Esophagus squamous epithelium (tissue), 5 donors: ENCODE measurements at regions not wholly inside any gene's neighbourhood (a gene's known extent, or its start where the extent isn't known, plus 50 kb on each side); places are given as distances from the start of the nearest gene placed in this dataset.

Experiments used
- DNase-seq: peaks from one replicate; lab custom pipeline; 2025; lab: John Stamatoyannopoulos, UW
- H3K27ac ChIP-seq, 4 donors: fragments of 200-600 bp; sonication (generic); one replicate each; pipeline ENCODE4 v1.5.1; 2016 to 2019; ENCODE audit warnings: mild to moderate bottlenecking in 1 of 4
- H3K27me3 ChIP-seq, 4 donors: fragments of 200-600 bp; sonication (generic); 1 replicate in 3 of 4; 2 replicates in 1 of 4; pipeline versions ENCODE4 v1.5.1 to v1.6.0; 2017 to 2021; ENCODE audit warnings: antibody characterized with exemption in 1 of 4
- H3K36me3 ChIP-seq, 3 donors: fragments of 200-600 bp; sonication (generic); one replicate each; pipeline ENCODE4 v1.5.1; 2016 to 2019
- H3K4me1 ChIP-seq, 3 donors: fragments of 200-600 bp; sonication (generic); one replicate each; pipeline ENCODE4 v1.5.1; 2017 to 2019
- H3K4me3 ChIP-seq, 4 donors: fragments of 200-600 bp; sonication (generic); 1 replicate in 3 of 4; 2 replicates in 1 of 4; pipeline ENCODE4 v1.5.1; 2016 to 2019; ENCODE audit warnings: mild to moderate bottlenecking in 2 of 4, moderate library complexity in 1 of 4
- H3K9me3 ChIP-seq, 3 donors: fragments of 200-600 bp; sonication (generic); one replicate each; pipeline ENCODE4 v1.5.1; 2016 to 2019
- CTCF ChIP-seq, 6 experiments: fragments of 450-650 bp in 4 of 6; fragments of 200-600 bp in 2 of 6; sonication (generic) in 2 of 6; IDR thresholded peaks; one replicate each; pipeline ENCODE4 v1.5.1; 2016 to 2019; ENCODE audit warnings: antibody characterized with exemption in 6 of 6, mild to moderate bottlenecking in 4 of 6, moderate library complexity in 4 of 6
- POLR2A ChIP-seq, 4 donors: fragments of 450-650 bp; IDR thresholded peaks; one replicate each; pipeline ENCODE4 v1.6.1; 2017; ENCODE audit warnings: antibody characterized with exemption in 4 of 4, mild to moderate bottlenecking in 4 of 4, moderate library complexity in 3 of 4
- WGBS, 2 donors: methylation state at CpG; one replicate each; pipeline ENCODE4 v1.1.5; 2018; 5-methylcytosine and 5-hydroxymethylcytosine counted together
- intact Hi-C: fragments of 100-400 bp; cut with DNase I; formaldehyde crosslinking; loops from one replicate; pipeline ENCODE4 v1.15.0; 2022
- donor health status: DM: yes; HTN: yes; CAD: no.

DNA sequence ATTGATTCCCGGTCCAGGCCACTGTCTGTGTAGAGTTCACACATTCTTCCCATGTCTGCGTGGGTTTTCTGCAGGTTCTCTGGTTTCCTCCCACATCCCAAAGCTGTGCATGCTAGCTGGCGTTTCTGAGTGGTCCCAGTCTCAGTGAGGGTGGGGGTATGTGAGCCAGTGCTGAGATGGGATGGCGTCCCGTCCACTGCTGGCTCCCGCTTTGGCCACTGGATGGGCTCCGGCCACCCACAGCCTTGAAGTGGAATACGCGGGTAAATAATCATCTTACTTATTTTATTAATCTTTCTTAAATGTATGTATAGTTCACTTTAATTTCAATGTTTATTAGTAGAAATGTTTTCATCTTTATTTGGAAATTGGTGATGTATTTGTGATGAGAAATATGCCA, 343.5 kb upstream of the MANEA start:
- H3K27me3 ChIP-seq = no peaks in the 10 kb centered on the region
- H3K9me3 ChIP-seq = no peaks in the 10 kb centered on the region
- no peaks in the 10 kb centered on the region for H3K4me1 ChIP-seq
- no peak for TF ChIP-seq POLR2A (IDR thresholded peaks at IDR 0.05)
- TF ChIP-seq CTCF (IDR thresholded peaks at IDR 0.05) = no peak
- DNase-seq = no peak
- H3K27ac ChIP-seq = no peak overlapping the region
- 86 to 96% methylated on average over 8 to 9 of the region's 9 CpGs for WGBS, 2 donors
- no peak overlapping the region for H3K4me3 ChIP-seq
- intact Hi-C loops = no loop called here
- no peaks in the 10 kb centered on the region for H3K36me3 ChIP-seq

- H3K36me3 ChIP-seq = no peaks in the 10 kb centered on the region
- TF ChIP-seq CTCF (IDR thresholded peaks at IDR 0.05) = no peak
- TF ChIP-seq POLR2A (IDR thresholded peaks at IDR 0.05) = no peak
- H3K9me3 ChIP-seq = no peaks in the 10 kb centered on the region
- intact Hi-C loops = no loop called here
- DNase-seq = no peak
- no peak overlapping the region for H3K4me3 ChIP-seq
- H3K27ac ChIP-seq = no peak overlapping the region
- no peaks in the 10 kb centered on the region for H3K27me3 ChIP-seq
- no peaks in the 10 kb centered on the region for H3K4me1 ChIP-seq
Observed at GRCh38 chr6:95240514-95240913, 336.8 kb upstream of the MANEA start.

- Histone ChIP-seq H3K36me3 (no peaks in the 10 kb centered on the region), H3K9me3 (no peaks in the 10 kb centered on the region), H3K27me3 (no peaks in the 10 kb centered on the region), H3K4me1 (no peaks in the 10 kb centered on the region), H3K27ac (no peak overlapping the region), H3K4me3 (no peak overlapping the region)
- no peak for TF ChIP-seq POLR2A (IDR thresholded peaks at IDR 0.05)
- no peak for DNase-seq
- intact Hi-C loops = no loop called here
- WGBS, 2 donors = 42 to 63% methylated on average over 1 of the region's 1 CpG
Observed at GRCh38 chr6:95242560-95242959, 334.8 kb upstream of the MANEA start.

GRCh38 chr6:95243053-95243452, 334.3 kb upstream of the MANEA start:
- H3K27me3 ChIP-seq = no peaks in the 10 kb centered on the region
- H3K27ac ChIP-seq = no peak overlapping the region
- TF ChIP-seq POLR2A (IDR thresholded peaks at IDR 0.05) (no peak), CTCF (IDR thresholded peaks at IDR 0.05) (no peak)
- H3K4me3 ChIP-seq = no peak overlapping the region
- H3K9me3 ChIP-seq = no peaks in the 10 kb centered on the region
- H3K36me3 ChIP-seq = no peaks in the 10 kb centered on the region
- no peaks in the 10 kb centered on the region for H3K4me1 ChIP-seq
- intact Hi-C loops = no loop called here
- DNase-seq = no peak

DNA sequence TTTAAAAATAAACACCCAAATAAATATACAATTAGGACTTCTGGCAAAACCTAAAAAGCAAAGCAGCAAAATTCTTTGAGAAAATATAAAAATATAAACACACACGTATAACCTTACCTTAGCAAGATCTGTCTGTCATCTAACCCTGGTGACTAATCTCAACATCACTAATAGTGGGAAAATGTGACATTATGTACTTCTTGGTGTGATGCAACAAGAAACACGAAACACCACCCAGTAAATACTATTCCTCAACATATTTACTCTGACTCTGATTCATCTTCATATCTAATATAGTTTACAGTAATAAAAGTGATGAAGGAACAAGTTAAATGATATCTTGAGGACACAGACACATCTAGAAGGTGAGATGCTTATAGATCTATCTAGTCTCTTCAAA, 332.6 kb upstream of the MANEA start:
- DNase-seq = no peak
- WGBS, 2 donors = 34 to 45% methylated on average over 2 of the region's 2 CpGs
- H3K27me3 ChIP-seq = no peaks in the 10 kb centered on the region
- no peak overlapping the region for H3K4me3 ChIP-seq
- H3K9me3 ChIP-seq = no peaks in the 10 kb centered on the region
- H3K4me1 ChIP-seq = no peaks in the 10 kb centered on the region
- H3K27ac ChIP-seq = no peak overlapping the region
- TF ChIP-seq CTCF (IDR thresholded peaks at IDR 0.05) (no peak), POLR2A (IDR thresholded peaks at IDR 0.05) (no peak)
- intact Hi-C loops = no loop called here
- H3K36me3 ChIP-seq = no peaks in the 10 kb centered on the region

DNA sequence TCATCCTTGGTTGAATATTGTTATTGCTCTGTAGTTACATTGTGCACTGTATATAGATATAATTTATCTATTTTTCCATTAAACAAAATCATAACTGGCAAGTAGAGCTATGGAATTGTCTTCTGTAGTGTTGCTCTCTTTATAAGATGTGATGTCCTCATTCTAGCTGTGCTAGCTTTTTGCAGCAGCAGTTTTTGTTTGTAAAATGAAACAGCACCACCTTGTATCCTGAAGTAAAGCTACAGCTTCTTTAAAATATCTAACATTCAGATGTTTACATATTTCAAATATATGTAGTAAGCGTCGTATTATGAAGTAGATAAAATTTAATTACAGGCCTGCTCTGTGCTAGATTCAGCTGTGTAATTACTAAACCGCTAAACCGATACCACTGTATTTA, 328.8 kb upstream of the MANEA start:
- H3K9me3 ChIP-seq = no peaks in the 10 kb centered on the region
- no peak for DNase-seq
- WGBS, 2 donors = 94 to 96% methylated on average over 4 of the region's 4 CpGs
- H3K36me3 ChIP-seq = no peaks in the 10 kb centered on the region
- no peak overlapping the region for H3K4me3 ChIP-seq
- intact Hi-C loops = no loop called here
- H3K27me3 ChIP-seq = no peaks in the 10 kb centered on the region
- TF ChIP-seq POLR2A (IDR thresholded peaks at IDR 0.05) (no peak), CTCF (IDR thresholded peaks at IDR 0.05) (no peak)
- no peak overlapping the region for H3K27ac ChIP-seq
- H3K4me1 ChIP-seq = no peaks in the 10 kb centered on the region
